DND-41 (cell line): ENCODE measurements at regions not wholly inside any gene's neighbourhood (a gene's known extent, or its start where the extent isn't known, plus 50 kb on each side); places are given as distances from the start of the nearest gene placed in this dataset.

ENCODE experiments used
- CTCF ChIP-seq: IDR thresholded peaks from 2 replicates; pipeline ENCODE4 v1.5.1; 2012; ENCODE audit warnings: borderline replicate concordance, low read length, moderate library complexity, mild to moderate bottlenecking; ENCODE audit not compliant: poor library complexity, severe bottlenecking; ENCODE audit errors: extremely low read depth
- EZH2 ChIP-seq: IDR thresholded peaks from 3 replicates; pipeline ENCODE4 v1.6.1; 2012; ENCODE audit warnings: borderline replicate concordance, low read depth, mild to moderate bottlenecking, moderate library complexity, low read length, inconsistent platforms; ENCODE audit not compliant: severe bottlenecking

- TF ChIP-seq CTCF (no peak), EZH2 (no peak)
Observed at GRCh38 chr5:163692091-163692490, 186.7 kb downstream of the MAT2B start.
